ENCODE measurements at regions not wholly inside any gene's neighbourhood (a gene's known extent, or its start where the extent isn't known, plus 50 kb on each side); places are given as distances from the start of the nearest gene placed in this dataset.

GRCh38 chr4:160570271-160570670 lies 1467.4 kb downstream of the RAPGEF2 start:
- TF ChIP-seq POLR2A (IDR thresholded peaks at IDR 0.05; ENCODE audit: low read length) (no peak), GATA1 (IDR thresholded peaks at IDR 0.05; ENCODE audit: low read depth, low read length) (no peak)

All from erythroblast (primary cell).